ENCODE measurements at regions not wholly inside any gene's neighbourhood (a gene's known extent, or its start where the extent isn't known, plus 50 kb on each side); places are given as distances from the start of the nearest gene placed in this dataset.

DNA sequence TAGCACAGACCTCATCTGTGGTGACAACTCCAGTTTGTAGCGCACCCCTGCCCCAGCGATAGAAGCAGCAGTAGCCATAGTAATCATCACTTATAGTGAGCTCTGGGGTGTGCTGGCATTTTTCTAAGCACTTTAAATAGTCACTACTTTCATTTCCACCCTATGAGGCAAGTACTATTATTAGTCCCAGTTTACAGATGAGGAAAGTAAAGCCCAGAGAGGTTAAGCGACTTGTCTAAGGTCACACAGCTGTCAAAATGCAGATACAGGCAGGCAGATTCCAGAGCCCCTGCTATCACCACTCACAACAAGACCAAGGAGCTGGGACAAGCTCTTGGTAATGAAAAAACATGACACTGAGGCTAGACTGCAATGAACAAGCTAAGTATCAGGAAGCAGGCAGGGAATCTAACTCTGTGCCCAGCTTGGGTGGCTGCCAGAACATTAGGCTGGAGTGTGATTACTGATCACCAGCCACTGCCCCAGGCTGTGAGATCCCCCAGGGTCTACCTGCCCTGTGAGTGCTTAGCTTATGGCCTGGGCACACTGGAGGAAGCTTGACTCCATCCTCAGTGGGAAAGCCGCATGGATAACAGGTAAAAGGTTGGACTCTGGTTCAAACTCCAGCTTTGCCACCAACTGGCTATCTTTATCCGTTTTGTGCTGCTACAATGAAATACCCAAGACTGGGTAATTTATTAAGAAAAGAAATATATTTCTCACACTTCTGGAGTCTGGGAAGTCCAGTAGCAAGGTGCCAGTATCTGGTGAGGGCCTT, 561.1 kb downstream of the MN1 start:
- no peaks in the 10 kb centered on the region for H3K79me2 ChIP-seq (ENCODE audit: control insufficient read depth in 1 of 2, insufficient read depth in 2 of 2, low read length in 2 of 2)
- H3K18ac ChIP-seq (ENCODE audit: extremely low read depth, low read length) = no peak overlapping the region
- H4K91ac ChIP-seq (replicated peaks; ENCODE audit: insufficient read length, low read length) = no peak overlapping the region
- H3K79me1 ChIP-seq (ENCODE audit: low read depth, low read length) = no peaks in the 10 kb centered on the region
- no peak overlapping the region for H3K27ac ChIP-seq (ENCODE audit: low read depth, low read length)
- H3K4me2 ChIP-seq (ENCODE audit: insufficient read depth in 1 of 2, low read depth in 2 of 2, low read length in 2 of 2) = no peak overlapping the region
- POLR2A ChIA-PET (ENCODE audit: partially characterized antibody) = no interaction called here
- H3K36me3 ChIP-seq (ENCODE audit: control insufficient read depth in 2 of 4, insufficient read depth in 4 of 4, low read length in 3 of 4) = no peaks in the 10 kb centered on the region
- H2BK15ac ChIP-seq (ENCODE audit: low read length) = no peak overlapping the region
- no peaks in the 10 kb centered on the region for H3K9me3 ChIP-seq (ENCODE audit: insufficient read depth in 2 of 2, low read depth in 1 of 2, low read length in 1 of 2)
- H2BK120ac ChIP-seq (replicated peaks; ENCODE audit: low read depth, low read length) = no peak overlapping the region
- H3K23me2 ChIP-seq (ENCODE audit: low read depth, low read length) = no peaks in the 10 kb centered on the region
- no peak overlapping the region for H2BK5ac ChIP-seq (ENCODE audit: low read depth, low read length)
- H3K4ac ChIP-seq (replicated peaks; ENCODE audit: insufficient read length, low read depth, low read length) = no peak overlapping the region
- H2AFZ ChIP-seq (ENCODE audit: low read length) = no peak overlapping the region
- DNase-seq (ENCODE audit: low read depth in 1 of 2, low spot score in 2 of 2) (no peak), FAIRE-seq (no peak)
- no peak overlapping the region for H3K4me3 ChIP-seq (ENCODE audit: extremely low read depth in 1 of 4, insufficient read depth in 2 of 4, low read depth in 3 of 4, low read length in 4 of 4)
- no peak overlapping the region for H2AK5ac ChIP-seq (ENCODE audit: low read depth, low read length)
- peak; percentile 44; the same call in 1 of the 2 replicates for TF ChIP-seq KDM1A (IDR thresholded peaks at IDR 0.05; ENCODE audit: borderline replicate concordance, low read length)
- no peak for TF ChIP-seq ZNF274 (IDR thresholded peaks at IDR 0.05; ENCODE audit: borderline replicate concordance, extremely low read depth, low read length)
- TF ChIP-seq JUND (IDR thresholded peaks at IDR 0.05; ENCODE audit: low read length) = no peak
- H3K23ac ChIP-seq (ENCODE audit: insufficient read length) = no peak overlapping the region
- 0 out of 2 replicates have a peak overlapping the region, but pooled peaks have one; percentile 32 for H2BK20ac ChIP-seq (ENCODE audit: low read length)
- no peak overlapping the region for H3K14ac ChIP-seq (ENCODE audit: insufficient read length)
- 89% methylated on average over 5 of the region's 5 CpGs; no CpG with 5 or more reads in 1 of the 2 experiments for WGBS, 2 experiments (ENCODE audit: extremely low coverage in 1 of 2, insufficient coverage in 1 of 2, insufficient read length in 1 of 2, insufficient replicate concordance in 2 of 2, low coverage in 1 of 2, low lambda C conversion rate in 2 of 2, missing lambda C conversion rate in 1 of 2)
- CTCF ChIA-PET (ENCODE audit: partially characterized antibody) = interaction anchor here (0.8 kb wide), 1 partner anchor 90 kb away, joined by 3 read pairs; no protein-coding TSS in a partner anchor
- no peak overlapping the region for H4K5ac ChIP-seq (ENCODE audit: insufficient read length, low read depth, low read length)
- no peak overlapping the region for H3K56ac ChIP-seq (replicated peaks; ENCODE audit: insufficient read length, low read depth, low read length)
- no peak overlapping the region for H2BK12ac ChIP-seq (ENCODE audit: low read depth, low read length)
- no peak overlapping the region for H4K8ac ChIP-seq (ENCODE audit: extremely low read depth, insufficient read depth, low read length)
- no peaks in the 10 kb centered on the region; a peak in 1 of 7 replicates for H3K27me3 ChIP-seq (replicated peaks in 1 of 4; ENCODE audit: control insufficient read depth in 3 of 4, extremely low read depth in 1 of 4, insufficient read depth in 3 of 4, low read length in 3 of 4)
- no peak overlapping the region; a peak in 1 of 7 replicates for H3K9ac ChIP-seq (replicated peaks in 1 of 4; ENCODE audit: extremely low read depth in 1 of 4, low read depth in 3 of 4, low read length in 3 of 4)
- H4K20me1 ChIP-seq (replicated peaks in 1 of 2; ENCODE audit: control insufficient read depth in 1 of 2, insufficient read depth in 2 of 2, low read length in 2 of 2) = no peaks in the 10 kb centered on the region
- H3K4me1 ChIP-seq (replicated peaks in 1 of 4; ENCODE audit: control insufficient read depth in 3 of 4, insufficient read depth in 4 of 4, low read length in 3 of 4) = peaks cover 0 to 6% (median 4%) of the 10 kb centered on the region in 4 experiments; a peak in 5 of 7 replicates

All from H1 (cell line).